NT2/D1 (cell line): ENCODE measurements at regions not wholly inside any gene's neighbourhood (a gene's known extent, or its start where the extent isn't known, plus 50 kb on each side); places are given as distances from the start of the nearest gene placed in this dataset.

Source experiments
- DNase-seq: peaks from one replicate; pipeline ENCODE4 v3.0.0-alpha.2; 2011; ENCODE audit warnings: low read depth, low spot score
- H3K27me3 ChIP-seq: 2 replicates; pipeline ENCODE4 v1.6.0; 2011; ENCODE audit warnings: mild to moderate bottlenecking; ENCODE audit not compliant: insufficient read length, insufficient read depth
- H3K36me3 ChIP-seq: 2 replicates; pipeline ENCODE4 v1.6.1; 2011; ENCODE audit warnings: mild to moderate bottlenecking, low read length, mixed read lengths; ENCODE audit not compliant: insufficient read depth, insufficient read length
- H3K4me1 ChIP-seq: 2 replicates; pipeline ENCODE4 v1.5.1; 2011; ENCODE audit not compliant: insufficient read depth, insufficient read length
- H3K4me3 ChIP-seq: 2 replicates; pipeline ENCODE4 v1.5.1; 2011; ENCODE audit warnings: low read depth; ENCODE audit not compliant: insufficient read length
- H3K9ac ChIP-seq: 2 replicates; pipeline ENCODE4 v1.6.0; 2011; ENCODE audit warnings: low read depth; ENCODE audit not compliant: insufficient read length
- H3K9me3 ChIP-seq: 2 replicates; pipeline ENCODE4 v1.5.1; 2011; ENCODE audit warnings: mild to moderate bottlenecking, low read length; ENCODE audit not compliant: insufficient read depth
- SUZ12 ChIP-seq: IDR thresholded peaks from 2 replicates; pipeline ENCODE4 v1.6.1; 2011; ENCODE audit not compliant: insufficient read length, insufficient read depth; ENCODE audit errors: extremely low read depth
- YY1 ChIP-seq: IDR thresholded peaks from 2 replicates; pipeline ENCODE4 v1.6.1; 2011; ENCODE audit not compliant: insufficient read length, insufficient read depth
- ZNF274 ChIP-seq: IDR thresholded peaks from 2 replicates; pipeline ENCODE4 v1.6.1; 2011; ENCODE audit warnings: mild to moderate bottlenecking, low read depth, low read length

- DNase-seq, result no peak
- Histone ChIP-seq H3K9ac (no peak overlapping the region), H3K9me3 (no peaks in the 10 kb centered on the region; the same call in 1 of the 2 replicates), H3K4me3 (no peak overlapping the region), H3K4me1 (no peaks in the 10 kb centered on the region), H3K27me3 (no peaks in the 10 kb centered on the region), H3K36me3 (no peaks in the 10 kb centered on the region)
- no peak for TF ChIP-seq SUZ12
- no peak for TF ChIP-seq YY1
- no peak for TF ChIP-seq ZNF274
Measured at GRCh38 chr6:163670336-163670735, 255.8 kb downstream of the QKI start.

- Histone ChIP-seq H3K9me3 (no peaks in the 10 kb centered on the region; the same call in 1 of the 2 replicates), H3K9ac (no peak overlapping the region)
Measured at GRCh38 chr6:163668061-163668426, 253.5 kb downstream of the QKI start.

GRCh38 chr6:163667372-163668060 lies 253.0 kb downstream of the QKI start:
- DNase-seq, result no peak
- Histone ChIP-seq H3K9ac (no peak overlapping the region), H3K4me1 (no peaks in the 10 kb centered on the region), H3K27me3 (no peaks in the 10 kb centered on the region), H3K36me3 (no peaks in the 10 kb centered on the region), H3K9me3 (no peaks in the 10 kb centered on the region; the same call in 1 of the 2 replicates), H3K4me3 (no peak overlapping the region)
- TF ChIP-seq YY1 (no peak), SUZ12 (no peak), ZNF274 (no peak)

More at GRCh38 chr6:163668061-163668426, 253.5 kb downstream of the QKI start:
- DNase-seq, result no peak
- Histone ChIP-seq H3K27me3 (no peaks in the 10 kb centered on the region), H3K4me1 (no peaks in the 10 kb centered on the region), H3K4me3 (no peak overlapping the region), H3K36me3 (no peaks in the 10 kb centered on the region)
- TF ChIP-seq SUZ12, result no peak
- TF ChIP-seq ZNF274, result no peak
- no peak for TF ChIP-seq YY1

- H3K36me3 ChIP-seq, result no peaks in the 10 kb centered on the region
- no peak overlapping the region for H3K9ac ChIP-seq
- no peaks in the 10 kb centered on the region for H3K27me3 ChIP-seq
- no peak overlapping the region for H3K4me3 ChIP-seq
- H3K4me1 ChIP-seq, result no peaks in the 10 kb centered on the region
- DNase-seq, result no peak
- TF ChIP-seq SUZ12 (no peak), ZNF274 (no peak), YY1 (no peak)
- H3K9me3 ChIP-seq, result no peaks in the 10 kb centered on the region
Measured at GRCh38 chr6:163665464-163665863, 250.9 kb downstream of the QKI start.

- Histone ChIP-seq H3K9ac (no peak overlapping the region), H3K9me3 (no peaks in the 10 kb centered on the region), H3K4me1 (no peaks in the 10 kb centered on the region), H3K4me3 (no peak overlapping the region), H3K27me3 (no peaks in the 10 kb centered on the region), H3K36me3 (no peaks in the 10 kb centered on the region)
- DNase-seq, result no peak
- no peak for TF ChIP-seq SUZ12
- no peak for TF ChIP-seq YY1
- TF ChIP-seq ZNF274, result no peak
Measured at GRCh38 chr6:163663575-163663974, 249.1 kb downstream of the QKI start.

- Histone ChIP-seq H3K4me1 (no peaks in the 10 kb centered on the region), H3K36me3 (no peaks in the 10 kb centered on the region), H3K4me3 (no peak overlapping the region), H3K27me3 (no peaks in the 10 kb centered on the region), H3K9me3 (no peaks in the 10 kb centered on the region), H3K9ac (no peak overlapping the region)
- DNase-seq, result no peak
- TF ChIP-seq ZNF274, result no peak
- TF ChIP-seq YY1, result no peak
- no peak for TF ChIP-seq SUZ12
Measured at GRCh38 chr6:163662604-163663225, 248.2 kb downstream of the QKI start.

GRCh38 chr6:163661272-163661671 lies 246.8 kb downstream of the QKI start:
- no peak for DNase-seq
- TF ChIP-seq SUZ12 (no peak), ZNF274 (no peak), YY1 (no peak)
- H3K4me3 ChIP-seq, result no peak overlapping the region
- H3K9me3 ChIP-seq, result no peaks in the 10 kb centered on the region
- H3K36me3 ChIP-seq, result no peaks in the 10 kb centered on the region
- no peaks in the 10 kb centered on the region for H3K27me3 ChIP-seq
- no peaks in the 10 kb centered on the region for H3K4me1 ChIP-seq
- no peak overlapping the region for H3K9ac ChIP-seq
